A673 (cell line): ENCODE measurements at regions not wholly inside any gene's neighbourhood (a gene's known extent, or its start where the extent isn't known, plus 50 kb on each side); places are given as distances from the start of the nearest gene placed in this dataset.

Source experiments
- BruUV-seq: library from RNA; stranded (reverse); fragments of 400-500 nt; replicated peaks from 2 replicates; lab custom pipeline; 2021; lab: Mats Ljungman, UMichigan
- CTCF ChIA-PET: fragments of 300-600 bp; sonication (Branson Sonifier 250); formaldehyde crosslinking; loops from one replicate; lab custom pipeline; 2022; ENCODE audit warnings: antibody characterized with exemption; lab: Charles Lee
- POLR2A ChIA-PET: fragments of 300-600 bp; sonication (Branson Sonifier 250); formaldehyde crosslinking; loops from one replicate; lab custom pipeline; 2022; ENCODE audit warnings: antibody characterized with exemption; ENCODE audit not compliant: low non-redundant PET; lab: Charles Lee
- DNase-seq: peaks from one replicate; pipeline ENCODE4 v3.0.0-alpha.2; 2015; ENCODE audit warnings: low spot score
- H3K27ac ChIP-seq: fragments of 200-600 bp; sonication (generic); 2 replicates; pipeline ENCODE4 v1.5.1; 2016; ENCODE audit warnings: mixed run types, low read depth, mild to moderate bottlenecking, mixed read lengths, antibody characterized with exemption, low read length; ENCODE audit not compliant: poor library complexity, severe bottlenecking
- H3K27me3 ChIP-seq: fragments of 200-600 bp; sonication (generic); replicated peaks from 2 replicates; pipeline ENCODE4 v1.6.1; 2017; ENCODE audit warnings: mixed run types, low read depth, mild to moderate bottlenecking, mixed read lengths, antibody characterized with exemption, low read length; ENCODE audit not compliant: insufficient read depth, poor library complexity
- H3K36me3 ChIP-seq: fragments of 200-600 bp; sonication (generic); 2 replicates; pipeline ENCODE4 v1.6.1; 2016; ENCODE audit warnings: mixed run types, mild to moderate bottlenecking, mixed read lengths, antibody characterized with exemption, low read length; ENCODE audit not compliant: insufficient read depth, poor library complexity, severe bottlenecking
- H3K4me1 ChIP-seq: fragments of 200-600 bp; sonication (generic); 2 replicates; pipeline ENCODE4 v1.6.1; 2017; ENCODE audit warnings: mixed run types, mild to moderate bottlenecking, mixed read lengths, antibody characterized with exemption, low read length; ENCODE audit not compliant: insufficient read depth, poor library complexity, severe bottlenecking
- H3K4me3 ChIP-seq: fragments of 200-600 bp; sonication (generic); 2 replicates; pipeline ENCODE4 v1.5.1; 2016; ENCODE audit warnings: low read depth, mixed run types, mild to moderate bottlenecking, mixed read lengths, low read length; ENCODE audit not compliant: poor library complexity, severe bottlenecking
- H3K9me3 ChIP-seq: fragments of 200-600 bp; sonication (generic); 2 replicates; pipeline ENCODE4 v1.6.1; 2016; ENCODE audit warnings: mixed run types, low read depth, mild to moderate bottlenecking, mixed read lengths, antibody characterized with exemption, low read length; ENCODE audit not compliant: poor library complexity, severe bottlenecking
- EZH2 ChIP-seq: fragments of 200-600 bp; sonication (generic); IDR thresholded peaks from 2 replicates; pipeline ENCODE4 v1.6.1; 2017; ENCODE audit warnings: borderline replicate concordance, low read depth, mild to moderate bottlenecking, mixed read lengths, antibody characterized with exemption, low read length; ENCODE audit not compliant: poor library complexity, severe bottlenecking
- intact Hi-C: fragments of 100-400 bp; cut with micrococcal nuclease; formaldehyde crosslinking; loops from one replicate; pipeline ENCODE4 v1.10.0; 2022; ENCODE audit not compliant: unreplicated experiment
- TF ChIP-seq, protein P1 (sequence below): fragments of 300-800, 200-600 bp; sonication (generic); conservative IDR thresholded peaks from 2 replicates; pipeline ENCODE4 v1.5.1; 2017; ENCODE audit warnings: low read depth, mild to moderate bottlenecking, antibody characterized with exemption, low read length, moderate library complexity, mixed read lengths

GRCh38 chr5:88540471-88541115, 271.9 kb upstream of the TMEM161B start:
- no peak overlapping the region for H3K4me3 ChIP-seq
- H3K27me3 ChIP-seq: no peaks in the 10 kb centered on the region
- ChIA-PET CTCF (no interaction called here), POLR2A (no interaction called here)
- H3K27ac ChIP-seq: no peak overlapping the region
- no peaks in the 10 kb centered on the region for H3K4me1 ChIP-seq
- H3K36me3 ChIP-seq: no peaks in the 10 kb centered on the region
- BruUV-seq: no TSS peak
- H3K9me3 ChIP-seq: no peaks in the 10 kb centered on the region
- TF ChIP-seq EZH2: no peak
- TF ChIP-seq, protein P1, sequence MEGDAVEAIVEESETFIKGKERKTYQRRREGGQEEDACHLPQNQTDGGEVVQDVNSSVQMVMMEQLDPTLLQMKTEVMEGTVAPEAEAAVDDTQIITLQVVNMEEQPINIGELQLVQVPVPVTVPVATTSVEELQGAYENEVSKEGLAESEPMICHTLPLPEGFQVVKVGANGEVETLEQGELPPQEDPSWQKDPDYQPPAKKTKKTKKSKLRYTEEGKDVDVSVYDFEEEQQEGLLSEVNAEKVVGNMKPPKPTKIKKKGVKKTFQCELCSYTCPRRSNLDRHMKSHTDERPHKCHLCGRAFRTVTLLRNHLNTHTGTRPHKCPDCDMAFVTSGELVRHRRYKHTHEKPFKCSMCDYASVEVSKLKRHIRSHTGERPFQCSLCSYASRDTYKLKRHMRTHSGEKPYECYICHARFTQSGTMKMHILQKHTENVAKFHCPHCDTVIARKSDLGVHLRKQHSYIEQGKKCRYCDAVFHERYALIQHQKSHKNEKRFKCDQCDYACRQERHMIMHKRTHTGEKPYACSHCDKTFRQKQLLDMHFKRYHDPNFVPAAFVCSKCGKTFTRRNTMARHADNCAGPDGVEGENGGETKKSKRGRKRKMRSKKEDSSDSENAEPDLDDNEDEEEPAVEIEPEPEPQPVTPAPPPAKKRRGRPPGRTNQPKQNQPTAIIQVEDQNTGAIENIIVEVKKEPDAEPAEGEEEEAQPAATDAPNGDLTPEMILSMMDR: no peak
- no peak for DNase-seq
- intact Hi-C loops: no loop called here

GRCh38 chr5:88539693-88540365, 271.2 kb upstream of the TMEM161B start:
- POLR2A ChIA-PET: no interaction called here
- intact Hi-C loops: no loop called here
- Histone ChIP-seq H3K4me1 (no peaks in the 10 kb centered on the region), H3K9me3 (no peaks in the 10 kb centered on the region), H3K27me3 (no peaks in the 10 kb centered on the region), H3K27ac (no peak overlapping the region), H3K4me3 (no peak overlapping the region), H3K36me3 (no peaks in the 10 kb centered on the region)
- no peak for TF ChIP-seq EZH2
- TF ChIP-seq, protein P1: no peak
- BruUV-seq: no TSS peak
- DNase-seq: no peak
- CTCF ChIA-PET: no interaction called here

DNA sequence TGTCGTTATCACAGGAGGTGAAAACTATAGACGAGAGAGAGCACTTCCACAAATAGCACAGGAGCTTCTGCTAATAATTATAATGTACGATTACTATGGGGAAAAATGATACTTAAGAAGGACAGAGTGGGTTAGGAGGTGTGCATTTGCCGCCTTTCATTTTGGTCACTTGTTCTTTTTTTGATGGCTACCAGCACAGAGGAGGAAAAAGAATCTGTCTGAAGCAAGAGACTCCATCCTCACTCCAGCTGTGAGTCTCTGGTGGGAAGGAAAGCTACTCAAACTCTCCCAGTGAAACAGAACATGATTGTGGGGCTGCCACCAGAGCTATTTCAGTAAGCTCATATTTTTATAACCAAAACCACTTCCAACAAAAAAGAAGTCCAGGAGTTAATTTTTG, 270.4 kb upstream of the TMEM161B start:
- Histone ChIP-seq H3K9me3 (no peaks in the 10 kb centered on the region), H3K4me1 (no peaks in the 10 kb centered on the region), H3K36me3 (no peaks in the 10 kb centered on the region), H3K27ac (no peak overlapping the region), H3K27me3 (no peaks in the 10 kb centered on the region), H3K4me3 (no peak overlapping the region)
- CTCF ChIA-PET: no interaction called here
- BruUV-seq: no TSS peak
- intact Hi-C loops: no loop called here
- TF ChIP-seq, protein P1: no peak
- TF ChIP-seq EZH2: no peak
- POLR2A ChIA-PET: no interaction called here
- DNase-seq: no peak
